Stimulated activated CD8-positive, alpha-beta memory T cell treated with anti-CD3 and anti-CD28 coated beads, Interleukin-4, amount 100 ng/mL, for 48 hours (primary cell): ENCODE measurements at regions not wholly inside any gene's neighbourhood (a gene's known extent, or its start where the extent isn't known, plus 50 kb on each side); places are given as distances from the start of the nearest gene placed in this dataset.

Experiments
- DNase-seq: peaks from one replicate; pipeline ENCODE4 v3.0.0-alpha.2; 2020

- no peak for DNase-seq
Measured at GRCh38 chr6:140627002-140627401, 1252.6 kb upstream of the CITED2 start.

DNA sequence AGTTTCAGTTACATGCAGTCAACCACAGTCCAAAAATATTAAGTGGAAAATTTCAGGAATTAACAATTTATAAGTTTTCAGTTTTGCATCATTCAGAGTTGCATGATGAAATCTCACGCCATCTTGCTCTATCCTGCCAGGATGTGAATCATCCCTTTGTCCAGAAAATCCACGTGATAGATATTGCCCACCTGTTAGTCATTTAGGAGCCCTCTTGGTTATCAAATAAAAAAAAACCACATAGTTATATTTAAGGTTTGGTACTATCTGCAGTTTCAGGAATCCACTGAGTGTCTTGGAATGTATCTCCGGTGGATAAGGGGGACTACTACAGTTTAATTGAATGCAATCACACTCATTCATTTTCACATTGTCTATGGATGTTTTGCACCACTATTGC, 1249.0 kb upstream of the CITED2 start:
- no peak for DNase-seq

DNA sequence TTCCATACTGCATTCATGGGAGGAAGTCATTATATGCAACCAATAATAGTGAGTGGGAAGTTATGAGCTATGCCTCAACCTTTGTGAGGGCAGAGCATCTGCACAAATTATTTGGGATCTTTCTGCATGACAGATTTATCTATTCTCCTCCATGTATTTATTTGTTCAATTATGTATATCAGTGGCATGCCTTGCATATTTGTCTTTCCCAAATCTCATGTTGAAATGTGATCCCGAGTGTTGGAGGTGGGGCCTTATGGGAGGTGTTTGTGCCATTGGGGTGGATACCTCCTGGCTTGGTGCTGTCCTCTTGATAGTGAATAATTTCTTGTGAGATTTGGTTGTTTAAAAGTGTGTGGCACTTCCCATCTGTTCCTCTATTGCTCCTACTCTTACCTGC, 1246.0 kb upstream of the CITED2 start:
- no peak for DNase-seq

DNA sequence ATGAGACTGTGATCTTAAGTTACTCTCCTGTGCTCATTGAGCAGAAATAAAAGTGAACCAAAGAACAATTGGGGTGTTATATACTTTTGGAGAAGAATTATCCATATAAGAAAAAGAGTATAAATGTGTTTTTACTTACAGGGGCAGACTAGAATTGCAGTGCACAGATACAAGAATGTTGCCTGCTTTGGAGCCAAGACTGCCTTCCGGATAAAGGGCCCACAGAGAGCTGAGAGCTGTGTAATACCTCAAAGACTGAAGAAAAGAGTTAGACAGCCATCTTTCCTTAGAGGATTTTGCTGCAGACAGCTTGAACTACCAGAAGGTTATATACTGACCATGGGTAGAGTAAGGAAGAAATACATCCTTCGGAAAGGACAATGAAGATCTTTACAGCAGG, 1235.5 kb upstream of the CITED2 start:
- no peak for DNase-seq

DNA sequence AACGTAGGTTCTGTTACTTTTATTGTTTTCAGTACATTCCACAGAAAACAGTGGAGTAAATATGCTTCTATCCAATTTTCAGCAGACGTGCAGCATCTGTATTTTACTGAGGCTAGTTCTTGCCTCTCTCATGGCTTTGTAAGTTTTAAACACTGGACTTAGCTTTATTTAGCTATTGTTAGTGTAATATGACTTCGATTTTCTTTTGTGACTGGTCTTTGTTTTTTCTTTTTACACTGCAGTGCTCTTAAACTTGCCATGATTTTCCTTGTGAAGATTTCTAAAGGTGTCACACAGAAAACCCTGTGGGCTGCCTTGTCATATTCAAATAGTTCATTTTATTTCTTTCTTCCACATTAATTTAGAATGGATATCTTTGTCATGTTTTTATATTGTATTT, 1234.9 kb upstream of the CITED2 start:
- no peak for DNase-seq

- DNase-seq, result no peak
Measured at GRCh38 chr6:140604786-140605185, 1230.3 kb upstream of the CITED2 start.

DNA sequence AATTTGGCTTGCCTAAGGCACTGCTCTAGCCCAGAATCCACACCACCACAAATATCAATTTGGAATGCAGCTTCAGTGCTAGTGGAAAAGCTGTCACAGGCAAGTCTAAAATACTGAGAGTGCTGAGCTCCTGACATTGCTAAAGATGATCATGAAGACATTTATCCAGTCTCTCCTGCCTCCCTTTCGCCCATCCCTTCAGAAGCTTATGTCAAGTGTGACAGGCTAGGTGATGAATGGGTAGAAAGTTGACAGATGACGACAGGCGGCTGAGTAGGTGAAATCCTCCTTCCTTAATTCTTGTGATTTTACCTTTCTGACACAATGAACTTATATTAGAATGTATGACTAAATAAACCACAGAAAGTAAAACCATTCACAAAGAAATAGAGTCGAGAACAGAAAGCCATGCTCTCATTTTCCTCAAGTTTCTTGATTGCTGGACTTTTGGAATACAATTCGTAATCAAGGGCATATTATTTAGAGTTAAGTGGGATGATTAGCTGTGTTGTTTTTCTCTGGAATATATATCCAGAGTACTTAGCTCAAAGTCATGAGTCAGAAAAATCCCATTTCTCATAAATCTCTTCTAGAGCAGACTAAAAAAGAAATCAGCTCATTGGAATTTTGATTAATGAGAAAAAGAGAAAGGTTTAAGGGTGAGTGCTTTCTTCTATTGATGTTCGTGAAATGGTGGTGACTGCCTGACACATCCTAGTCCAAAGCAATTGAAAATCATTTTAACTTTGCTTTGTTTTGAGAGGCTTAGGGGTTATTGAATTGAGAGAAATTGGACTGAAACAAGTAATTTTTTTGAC, 1228.2 kb upstream of the CITED2 start:
- DNase-seq, result no peak

DNA sequence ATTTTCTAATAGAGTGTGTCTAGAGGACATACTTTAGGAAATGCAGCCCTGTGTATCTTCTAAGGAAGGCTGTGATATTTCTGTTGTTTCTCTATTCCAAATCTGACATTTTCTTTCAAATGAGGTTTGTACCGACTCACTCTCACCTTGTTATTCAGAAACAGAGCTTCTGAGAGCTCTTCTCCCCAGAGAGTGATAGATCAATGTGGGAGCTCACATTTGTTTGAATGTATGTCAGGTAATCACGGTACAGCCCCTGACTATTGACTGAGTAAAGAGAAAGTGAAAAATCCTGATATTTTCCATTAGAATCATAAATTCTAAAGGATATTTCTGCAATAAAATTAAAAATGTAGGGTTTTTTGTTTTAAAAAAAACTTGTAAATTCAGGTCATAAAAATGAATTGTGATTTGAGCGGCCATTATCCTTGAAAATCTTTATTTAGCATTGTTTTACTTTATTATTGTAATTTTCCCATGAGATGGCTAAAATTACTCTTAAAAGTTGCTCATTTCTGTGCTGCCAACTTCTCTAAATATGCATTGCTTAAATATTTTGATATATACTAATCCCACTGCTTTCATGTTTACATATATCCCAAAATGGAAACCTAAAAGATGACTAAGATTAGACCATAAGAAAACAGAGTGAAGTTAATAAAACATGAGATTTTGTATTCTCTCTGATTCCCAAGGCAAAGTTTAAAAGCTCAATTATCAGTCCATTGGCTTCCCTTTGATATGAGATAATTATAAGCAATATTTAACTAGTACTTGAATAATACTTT, 1226.8 kb upstream of the CITED2 start:
- no peak for DNase-seq

DNA sequence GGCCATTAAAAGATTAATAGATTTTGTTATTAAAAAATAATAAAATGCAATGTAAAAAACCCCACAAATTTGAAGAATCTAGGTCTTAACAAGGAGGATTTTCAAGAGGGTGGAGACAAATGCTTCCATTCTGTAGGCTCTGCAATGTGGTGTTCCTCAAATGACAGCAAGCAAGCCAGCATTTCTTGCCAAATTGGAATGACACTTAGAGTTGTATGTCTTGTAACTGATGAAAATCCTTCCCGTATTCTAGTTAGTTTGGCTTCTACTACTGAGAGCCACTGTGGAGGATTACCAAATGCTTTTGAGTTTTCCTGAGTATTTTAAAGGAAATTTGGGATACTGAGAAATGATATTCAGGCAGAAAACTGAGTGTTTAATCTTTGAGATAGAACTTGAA, 1225.5 kb upstream of the CITED2 start:
- no peak for DNase-seq

GRCh38 chr6:140597181-140597580, 1222.7 kb upstream of the CITED2 start:
- DNase-seq, result no peak

- no peak for DNase-seq
Measured at GRCh38 chr6:140594806-140595128, 1220.3 kb upstream of the CITED2 start.

- DNase-seq, result no peak
Measured at GRCh38 chr6:140592877-140593276, 1218.4 kb upstream of the CITED2 start.

- DNase-seq, result no peak
Measured at GRCh38 chr6:140590641-140591040, 1216.2 kb upstream of the CITED2 start.

DNA sequence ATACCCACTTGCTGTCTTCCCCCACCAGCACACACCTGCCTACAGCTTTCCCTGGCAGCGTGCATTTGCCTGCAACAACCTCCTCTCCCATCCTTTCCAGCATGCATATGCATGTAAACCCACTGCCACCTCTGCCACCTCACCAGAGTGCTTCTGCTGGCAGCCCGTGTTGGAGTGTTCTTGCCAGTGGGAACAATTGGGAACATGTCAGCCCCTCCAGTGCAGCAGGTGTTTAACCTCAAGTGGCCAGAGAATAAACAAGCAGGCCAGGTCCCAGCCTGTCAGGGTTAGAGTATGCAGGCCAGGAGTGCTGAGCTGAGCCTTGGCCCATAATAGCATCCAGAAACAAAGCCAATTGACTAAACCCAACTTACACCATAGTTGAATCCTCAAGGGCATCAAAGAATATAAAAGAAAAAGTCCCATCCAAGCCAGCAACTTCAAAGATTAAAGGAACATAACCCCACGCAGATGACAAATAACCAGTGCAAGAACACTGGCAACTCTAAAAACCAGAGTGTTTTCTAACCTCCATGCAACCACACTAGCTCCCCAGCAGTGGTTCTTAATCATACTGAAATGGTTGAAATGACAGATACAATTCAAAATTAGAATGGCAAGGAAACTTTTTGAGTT, 1212.1 kb upstream of the CITED2 start:
- DNase-seq, result peak; percentile 28

- no peak for DNase-seq
Measured at GRCh38 chr6:140581601-140582000, 1207.2 kb upstream of the CITED2 start.

GRCh38 chr6:140579918-140580317, 1205.5 kb upstream of the CITED2 start:
- no peak for DNase-seq

DNA sequence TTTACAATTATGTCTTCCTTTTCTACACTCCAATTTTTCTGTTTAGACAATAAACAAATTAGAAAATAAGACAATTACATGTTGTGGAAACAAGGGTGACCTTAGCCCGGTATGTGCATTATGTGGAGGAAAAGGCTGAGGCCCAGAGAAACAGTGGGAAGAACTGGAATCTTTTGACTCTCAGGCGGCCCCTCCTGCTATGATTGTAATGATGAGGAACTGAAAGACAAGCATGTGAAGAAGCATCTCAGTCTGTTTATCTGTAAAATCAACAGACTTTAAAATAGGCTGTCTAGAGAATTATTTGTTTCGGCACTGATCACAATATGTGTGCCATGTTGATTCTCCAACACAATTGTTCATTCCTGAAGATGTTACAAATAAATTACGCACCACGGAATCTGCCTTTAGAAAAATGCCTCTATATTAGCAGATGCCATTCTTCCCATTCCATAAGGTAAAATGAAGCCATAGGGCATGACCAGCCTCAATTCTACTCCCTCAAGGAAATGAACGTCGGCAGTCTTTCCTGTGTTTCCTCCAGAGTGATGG, 1201.6 kb upstream of the CITED2 start:
- DNase-seq, result no peak

DNA sequence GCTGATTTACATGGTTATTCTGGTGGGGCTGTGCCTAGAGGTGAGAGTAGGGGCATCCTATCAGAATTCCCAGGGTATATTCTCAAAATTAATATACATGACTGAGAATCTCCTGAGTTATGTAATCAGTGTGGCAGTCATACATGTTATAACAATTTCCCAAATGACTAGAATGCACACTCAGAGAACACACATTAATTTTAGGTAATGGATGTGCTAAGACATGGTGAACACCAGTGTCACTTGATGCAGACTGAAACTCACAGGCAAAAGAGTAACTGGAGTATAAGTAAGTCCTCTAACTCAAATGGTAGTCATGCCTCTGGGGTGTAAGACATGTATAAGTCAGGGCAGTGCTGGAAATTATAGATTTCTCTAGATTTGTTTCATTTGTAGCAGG, 1198.4 kb upstream of the CITED2 start:
- no peak for DNase-seq

GRCh38 chr6:140572129-140572528, 1197.7 kb upstream of the CITED2 start:
- no peak for DNase-seq

GRCh38 chr6:140571145-140571544, 1196.7 kb upstream of the CITED2 start:
- DNase-seq, result no peak

GRCh38 chr6:140567466-140567865, 1193.0 kb upstream of the CITED2 start:
- no peak for DNase-seq

GRCh38 chr6:140566781-140567277, 1192.4 kb upstream of the CITED2 start:
- DNase-seq, result no peak

DNA sequence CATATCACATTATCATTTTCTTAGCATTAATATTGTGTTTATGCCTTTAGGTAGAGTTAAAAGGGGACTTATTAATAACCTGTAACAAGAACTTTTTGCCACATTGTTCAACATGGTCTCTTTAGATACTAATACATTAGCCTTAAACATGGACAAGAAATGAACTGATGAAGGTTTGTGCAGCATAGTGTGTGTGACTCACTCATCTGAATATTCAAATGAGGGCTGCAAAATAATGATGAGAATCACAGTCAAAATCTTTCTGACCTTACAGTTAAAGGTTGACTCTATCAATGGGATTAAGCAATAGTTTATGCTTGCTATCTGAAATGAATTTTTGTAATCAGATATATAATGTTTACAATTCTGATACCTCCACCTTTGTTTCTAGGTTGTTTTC, 1189.3 kb upstream of the CITED2 start:
- DNase-seq, result no peak

DNA sequence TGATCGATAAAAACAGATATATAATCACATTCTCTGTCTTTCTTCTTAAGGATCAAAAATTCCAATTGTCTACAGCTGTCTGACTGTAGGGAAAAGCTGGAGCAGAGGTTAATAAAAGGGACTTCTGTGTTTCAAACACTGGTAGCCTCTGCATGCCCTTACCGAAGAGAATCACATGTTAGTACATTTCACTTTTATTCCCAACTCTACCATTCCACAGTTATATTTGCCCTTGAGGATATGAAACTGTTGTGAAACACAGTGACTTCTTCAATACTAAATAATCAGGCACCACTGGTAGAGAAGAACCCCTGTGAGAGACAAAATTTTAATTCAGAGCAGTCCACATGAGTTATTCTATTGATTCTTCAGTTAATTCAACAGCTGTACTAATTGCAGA, 1187.3 kb upstream of the CITED2 start:
- DNase-seq, result no peak
